GM23338 (cell line): ENCODE measurements at regions not wholly inside any gene's neighbourhood (a gene's known extent, or its start where the extent isn't known, plus 50 kb on each side); places are given as distances from the start of the nearest gene placed in this dataset.

Experiments
- CREB1 ChIP-seq: fragments of 250-450 bp; sonication (Bioruptor Pico); IDR thresholded peaks from 2 replicates; pipeline ENCODE4 v1.5.0; 2020; ENCODE audit warnings: low read depth, mild to moderate bottlenecking, moderate library complexity
- EZH2 ChIP-seq: fragments of 200-600 bp; sonication (generic); IDR thresholded peaks from one replicate; pipeline ENCODE4 v1.8.0; 2017; ENCODE audit warnings: antibody characterized with exemption, mild to moderate bottlenecking, low read depth; ENCODE audit not compliant: unreplicated experiment
- EZH2phosphoT487 ChIP-seq: fragments of 200-600 bp; sonication (generic); IDR thresholded peaks from one replicate; pipeline ENCODE4 v1.8.1; 2018; ENCODE audit warnings: antibody characterized with exemption; ENCODE audit not compliant: unreplicated experiment
- POLR2AphosphoS5 ChIP-seq: IDR thresholded peaks from 2 replicates; pipeline ENCODE4 v1.6.1; 2016; ENCODE audit warnings: antibody characterized with exemption, low read depth
- TF ChIP-seq, protein P1 (sequence below), 2 experiments: fragments of 200-600 bp in 1 of 2; sonication (generic) in 1 of 2; conservative IDR thresholded peaks; 2 replicates each; pipeline versions ENCODE4 v1.5.1 to v1.6.1; 2016 to 2017; ENCODE audit warnings: antibody characterized with exemption in 2 of 2, low read depth in 2 of 2, mild to moderate bottlenecking in 2 of 2, moderate library complexity in 1 of 2
- TF ChIP-seq, protein P2 (sequence below): IDR thresholded peaks from one replicate; pipeline ENCODE4 v1.6.1; 2018; ENCODE audit warnings: antibody characterized with exemption; ENCODE audit not compliant: unreplicated experiment

DNA sequence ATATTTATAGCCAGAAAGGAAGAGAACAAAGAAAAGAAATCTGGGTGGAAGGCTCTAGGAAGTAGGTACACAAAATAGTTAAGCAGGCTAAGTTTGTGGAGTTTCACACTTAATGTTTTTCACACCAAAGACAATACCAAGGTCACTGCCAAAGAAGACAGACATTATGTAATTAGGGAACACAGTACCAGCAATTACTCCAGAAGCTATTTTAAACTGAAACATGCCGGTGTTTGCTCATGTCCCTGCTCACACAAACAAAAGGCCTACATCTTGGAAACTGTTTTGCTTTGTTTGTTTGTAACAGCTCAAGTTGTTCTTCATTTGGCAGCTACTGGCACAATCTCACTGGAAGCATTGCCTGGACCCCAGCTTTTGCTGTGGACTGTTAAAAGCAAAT is 88.5 kb upstream of the DAB1 start:
- no peak for TF ChIP-seq EZH2
- TF ChIP-seq EZH2phosphoT487: no peak
- TF ChIP-seq, protein P1, sequence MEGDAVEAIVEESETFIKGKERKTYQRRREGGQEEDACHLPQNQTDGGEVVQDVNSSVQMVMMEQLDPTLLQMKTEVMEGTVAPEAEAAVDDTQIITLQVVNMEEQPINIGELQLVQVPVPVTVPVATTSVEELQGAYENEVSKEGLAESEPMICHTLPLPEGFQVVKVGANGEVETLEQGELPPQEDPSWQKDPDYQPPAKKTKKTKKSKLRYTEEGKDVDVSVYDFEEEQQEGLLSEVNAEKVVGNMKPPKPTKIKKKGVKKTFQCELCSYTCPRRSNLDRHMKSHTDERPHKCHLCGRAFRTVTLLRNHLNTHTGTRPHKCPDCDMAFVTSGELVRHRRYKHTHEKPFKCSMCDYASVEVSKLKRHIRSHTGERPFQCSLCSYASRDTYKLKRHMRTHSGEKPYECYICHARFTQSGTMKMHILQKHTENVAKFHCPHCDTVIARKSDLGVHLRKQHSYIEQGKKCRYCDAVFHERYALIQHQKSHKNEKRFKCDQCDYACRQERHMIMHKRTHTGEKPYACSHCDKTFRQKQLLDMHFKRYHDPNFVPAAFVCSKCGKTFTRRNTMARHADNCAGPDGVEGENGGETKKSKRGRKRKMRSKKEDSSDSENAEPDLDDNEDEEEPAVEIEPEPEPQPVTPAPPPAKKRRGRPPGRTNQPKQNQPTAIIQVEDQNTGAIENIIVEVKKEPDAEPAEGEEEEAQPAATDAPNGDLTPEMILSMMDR (conservative IDR thresholded peaks at IDR 0.05; ENCODE audit: low read depth in 2 of 2): no peak
- TF ChIP-seq, protein P2, sequence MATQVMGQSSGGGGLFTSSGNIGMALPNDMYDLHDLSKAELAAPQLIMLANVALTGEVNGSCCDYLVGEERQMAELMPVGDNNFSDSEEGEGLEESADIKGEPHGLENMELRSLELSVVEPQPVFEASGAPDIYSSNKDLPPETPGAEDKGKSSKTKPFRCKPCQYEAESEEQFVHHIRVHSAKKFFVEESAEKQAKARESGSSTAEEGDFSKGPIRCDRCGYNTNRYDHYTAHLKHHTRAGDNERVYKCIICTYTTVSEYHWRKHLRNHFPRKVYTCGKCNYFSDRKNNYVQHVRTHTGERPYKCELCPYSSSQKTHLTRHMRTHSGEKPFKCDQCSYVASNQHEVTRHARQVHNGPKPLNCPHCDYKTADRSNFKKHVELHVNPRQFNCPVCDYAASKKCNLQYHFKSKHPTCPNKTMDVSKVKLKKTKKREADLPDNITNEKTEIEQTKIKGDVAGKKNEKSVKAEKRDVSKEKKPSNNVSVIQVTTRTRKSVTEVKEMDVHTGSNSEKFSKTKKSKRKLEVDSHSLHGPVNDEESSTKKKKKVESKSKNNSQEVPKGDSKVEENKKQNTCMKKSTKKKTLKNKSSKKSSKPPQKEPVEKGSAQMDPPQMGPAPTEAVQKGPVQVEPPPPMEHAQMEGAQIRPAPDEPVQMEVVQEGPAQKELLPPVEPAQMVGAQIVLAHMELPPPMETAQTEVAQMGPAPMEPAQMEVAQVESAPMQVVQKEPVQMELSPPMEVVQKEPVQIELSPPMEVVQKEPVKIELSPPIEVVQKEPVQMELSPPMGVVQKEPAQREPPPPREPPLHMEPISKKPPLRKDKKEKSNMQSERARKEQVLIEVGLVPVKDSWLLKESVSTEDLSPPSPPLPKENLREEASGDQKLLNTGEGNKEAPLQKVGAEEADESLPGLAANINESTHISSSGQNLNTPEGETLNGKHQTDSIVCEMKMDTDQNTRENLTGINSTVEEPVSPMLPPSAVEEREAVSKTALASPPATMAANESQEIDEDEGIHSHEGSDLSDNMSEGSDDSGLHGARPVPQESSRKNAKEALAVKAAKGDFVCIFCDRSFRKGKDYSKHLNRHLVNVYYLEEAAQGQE: no peak
- TF ChIP-seq POLR2AphosphoS5: no peak
- no peak for TF ChIP-seq CREB1 (CRISPR knock-in tag)
